HCT116 (cell line): ENCODE measurements at regions not wholly inside any gene's neighbourhood (a gene's known extent, or its start where the extent isn't known, plus 50 kb on each side); places are given as distances from the start of the nearest gene placed in this dataset.

Source experiments
- ATAC-seq: fragments of 200-7000 bp; cut with Tn5 transposase; 2 replicates; pipeline ENCODE4 v1.9.1; 2020; ENCODE audit warnings: mild to moderate bottlenecking, moderate library complexity
- BruUV-seq: library from RNA; stranded (reverse); fragments of 400-500 nt; replicated peaks from 2 replicates; lab custom pipeline; 2021; lab: Mats Ljungman, UMichigan
- CTCF ChIA-PET: fragments of 300-600 bp; sonication (Branson Sonifier 250); formaldehyde crosslinking; loops from one replicate; lab custom pipeline; 2021; ENCODE audit warnings: antibody characterized with exemption; lab: Charles Lee
- POLR2A ChIA-PET: fragments of 300-600, 350-600 bp; sonication (Branson Sonifier 250); formaldehyde crosslinking; loops from one replicate; lab custom pipeline; 2021; ENCODE audit warnings: antibody characterized with exemption; lab: Charles Lee
- RAD21 ChIA-PET, 2 experiments: fragments of 300-600 bp; sonication (Branson Sonifier 250); formaldehyde crosslinking; loops; one replicate each; lab custom pipeline; 2023; ENCODE audit warnings: low total read pairs in 2 of 2; ENCODE audit not compliant: uncharacterized antibody in 2 of 2, unreplicated experiment in 2 of 2, low non-redundant PET in 1 of 2; lab: Charles Lee
- DNase-seq: peaks from one replicate; pipeline ENCODE4 v3.0.0-alpha.2; 2010; ENCODE audit warnings: low read depth, low spot score
- H2AFZ ChIP-seq: fragments of 200-600 bp; shearing (Covaris generic), sonication (generic); 2 replicates; pipeline ENCODE4 v1.6.1; 2017; ENCODE audit warnings: low read depth, mixed run types, mixed read lengths, antibody characterized with exemption, low read length; ENCODE audit not compliant: poor library complexity, severe bottlenecking
- H3K27ac ChIP-seq: 2 replicates; pipeline ENCODE4 v1.5.1; 2012; ENCODE audit warnings: low read depth, low read length
- H3K27me3 ChIP-seq: fragments of 200-600 bp; sonication (generic); 2 replicates; pipeline ENCODE4 v1.6.1; 2016; ENCODE audit warnings: mixed run types, low read length, mixed read lengths; ENCODE audit not compliant: insufficient read depth
- H3K36me3 ChIP-seq, 2 experiments: fragments of 200-500 bp in 1 of 2; fragments of 200-600 bp in 1 of 2; sonication (Bioruptor generic) in 1 of 2; sonication (generic) in 1 of 2; 2 replicates each; pipeline versions ENCODE4 v1.5.1 to v1.6.1; 2014 to 2016; ENCODE audit warnings: low read length in 2 of 2, inconsistent platforms in 1 of 2, mixed read lengths in 1 of 2, mixed run types in 1 of 2; ENCODE audit not compliant: insufficient read depth in 2 of 2, control insufficient read depth in 1 of 2
- H3K4me1 ChIP-seq, 2 experiments: fragments of 200-600 bp in 1 of 2; sonication (generic) in 1 of 2; 2 replicates each; pipeline versions ENCODE4 v1.5.1 to v1.6.1; 2012 to 2017; ENCODE audit warnings: low read length in 2 of 2, inconsistent platforms in 1 of 2, mild to moderate bottlenecking in 1 of 2, mixed read lengths in 1 of 2, mixed run types in 1 of 2, moderate library complexity in 1 of 2; ENCODE audit not compliant: insufficient read depth in 2 of 2, control insufficient read depth in 1 of 2
- H3K4me2 ChIP-seq: fragments of 200-600 bp; sonication (generic); 2 replicates; pipeline ENCODE4 v1.6.1; 2017; ENCODE audit warnings: mixed run types, low read length, mixed read lengths
- H3K4me3 ChIP-seq, 2 experiments: fragments of 200-600 bp in 1 of 2; sonication (generic) in 1 of 2; replicated peaks in 1 of 2; 2 replicates each; pipeline ENCODE4 v1.5.1; 2011 to 2016; ENCODE audit warnings: low read length in 2 of 2, control low read depth in 1 of 2, low read depth in 1 of 2, mild to moderate bottlenecking in 1 of 2, mixed read lengths in 1 of 2, mixed run types in 1 of 2
- H3K79me2 ChIP-seq: fragments of 200-600 bp; sonication (generic); 2 replicates; pipeline ENCODE4 v1.6.1; 2017; ENCODE audit warnings: mild to moderate bottlenecking, mixed run types, low read length, moderate library complexity, mixed read lengths; ENCODE audit not compliant: insufficient read depth
- H3K9ac ChIP-seq: fragments of 200-600 bp; sonication (generic); 2 replicates; pipeline ENCODE4 v1.6.1; 2016; ENCODE audit warnings: low read length, mixed read lengths
- H3K9me2 ChIP-seq: fragments of 200-600 bp; sonication (generic), shearing (Covaris generic); 2 replicates; pipeline ENCODE4 v1.6.1; 2017; ENCODE audit warnings: mixed run types, mild to moderate bottlenecking, moderate library complexity; ENCODE audit not compliant: insufficient read depth
- H3K9me3 ChIP-seq, 2 experiments: fragments of 200-500 bp in 1 of 2; fragments of 200-600 bp in 1 of 2; sonication (Bioruptor generic) in 1 of 2; sonication (generic) in 1 of 2; 2 replicates each; pipeline ENCODE4 v1.6.1; 2014 to 2017; ENCODE audit warnings: low read length in 2 of 2, mixed read lengths in 2 of 2, inconsistent platforms in 1 of 2, low read depth in 1 of 2, mild to moderate bottlenecking in 1 of 2, mixed run types in 1 of 2, moderate library complexity in 1 of 2; ENCODE audit not compliant: control insufficient read depth in 1 of 2, insufficient read depth in 1 of 2
- H4K20me1 ChIP-seq: fragments of 200-600 bp; sonication (generic), shearing (Covaris generic); 2 replicates; pipeline ENCODE4 v1.6.1; 2017; ENCODE audit warnings: mixed run types, mild to moderate bottlenecking, moderate library complexity; ENCODE audit not compliant: insufficient read depth
- CBX3 ChIP-seq: IDR thresholded peaks from 2 replicates; pipeline ENCODE4 v1.6.1; 2012; ENCODE audit warnings: low read depth
- CEBPB ChIP-seq: IDR thresholded peaks from 2 replicates; pipeline ENCODE4 v1.6.1; 2012; ENCODE audit warnings: low read depth
- FOSL1 ChIP-seq: IDR thresholded peaks from 2 replicates; pipeline ENCODE4 v1.6.1; 2012; ENCODE audit warnings: low read depth
- JUND ChIP-seq: IDR thresholded peaks from 2 replicates; pipeline ENCODE4 v1.6.1; 2012
- RAD21 ChIP-seq: IDR thresholded peaks from 2 replicates; pipeline ENCODE4 v1.6.1; 2012; ENCODE audit warnings: low read depth, mild to moderate bottlenecking
- SIN3A ChIP-seq: IDR thresholded peaks from 2 replicates; pipeline ENCODE4 v1.6.1; 2012; ENCODE audit warnings: low read depth
- SRF ChIP-seq: IDR thresholded peaks from 2 replicates; pipeline ENCODE4 v1.6.1; 2012; ENCODE audit warnings: low read depth
- TCF7L2 ChIP-seq: IDR thresholded peaks from 2 replicates; pipeline ENCODE4 v1.7.0; 2011; ENCODE audit warnings: borderline replicate concordance, inconsistent platforms; ENCODE audit not compliant: insufficient read depth, insufficient read length; ENCODE audit errors: extremely low read depth
- YY1 ChIP-seq: IDR thresholded peaks from 2 replicates; pipeline ENCODE4 v1.6.1; 2011; ENCODE audit warnings: low read length, low read depth, moderate library complexity, mild to moderate bottlenecking; ENCODE audit not compliant: insufficient replicate concordance; ENCODE audit errors: extremely low read depth
- ZFX ChIP-seq: fragments of 450-650 bp; IDR thresholded peaks from 2 replicates; pipeline ENCODE4 v1.6.1; 2017
- intact Hi-C: fragments of 100-400 bp; cut with micrococcal nuclease; formaldehyde crosslinking; loops from 2 replicates; pipeline ENCODE4 v1.10.0; 2022
- TF ChIP-seq, protein P1 (sequence below): IDR thresholded peaks from 2 replicates; pipeline ENCODE4 v1.6.1; 2012
- TF ChIP-seq, protein P2 (sequence below): IDR thresholded peaks from 2 replicates; pipeline ENCODE4 v1.6.1; 2011; ENCODE audit warnings: mild to moderate bottlenecking, low read length, moderate library complexity; ENCODE audit not compliant: insufficient replicate concordance; ENCODE audit errors: extremely low read depth

DNA sequence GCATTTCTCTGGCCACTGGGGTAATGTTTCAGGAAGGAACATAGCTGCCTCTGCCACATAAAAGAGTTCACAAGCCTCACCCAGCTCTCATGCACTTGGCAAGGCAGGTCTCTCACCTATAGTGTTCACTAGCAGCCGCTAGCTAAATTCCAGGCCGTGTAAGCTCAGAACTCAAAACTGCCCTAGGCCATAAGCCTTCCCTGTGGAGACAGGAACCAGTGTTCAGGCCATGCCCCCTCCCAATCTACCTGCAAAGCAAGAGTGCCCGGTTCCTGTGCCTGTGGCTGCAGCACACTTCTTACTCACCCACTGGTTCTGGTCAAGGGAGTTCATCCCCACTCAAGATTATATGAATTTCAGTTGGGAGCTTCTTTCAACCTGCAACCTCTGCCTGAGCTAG, 60.7 kb upstream of the ZNF169 start:
- intact Hi-C loops, result no loop called here

DNA sequence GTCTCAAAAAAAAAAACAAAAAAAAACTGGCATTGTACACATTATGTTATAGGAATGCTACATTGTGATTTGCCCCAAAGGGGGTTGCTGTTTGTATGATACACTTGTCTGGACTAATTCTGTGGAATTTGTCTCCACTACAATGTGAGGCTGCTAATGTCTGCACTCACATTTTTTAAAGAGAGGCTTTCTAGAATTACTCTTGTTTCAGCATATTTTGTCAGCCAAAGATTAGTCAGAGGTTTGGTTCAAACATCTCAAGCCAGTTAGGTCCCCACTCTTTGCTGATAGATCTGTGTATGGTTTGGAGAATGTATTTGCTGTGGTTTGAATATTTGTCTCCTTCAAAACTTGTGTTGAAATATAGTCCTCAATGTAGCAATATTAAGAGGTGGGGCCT, 59.3 kb upstream of the ZNF169 start:
- Histone ChIP-seq H3K9ac (no peak overlapping the region), H3K36me3 (no peaks in the 10 kb centered on the region), H3K4me2 (no peak overlapping the region), H3K9me2 (no peaks in the 10 kb centered on the region), H3K27me3 (no peaks in the 10 kb centered on the region), H4K20me1 (no peaks in the 10 kb centered on the region), H3K4me3 (no peak overlapping the region), H3K27ac (no peak overlapping the region), H3K4me1 (no peaks in the 10 kb centered on the region), H2AFZ (no peak overlapping the region), H3K9me3 (0 out of 4 replicates have a peak, but pooled peaks cover 0 to 7% of the 10 kb centered on the region in 2 experiments), H3K79me2 (no peaks in the 10 kb centered on the region)
- no TSS peak for BruUV-seq
- RAD21 ChIA-PET, result no interaction called here
- ATAC-seq, result no peak
- DNase-seq, result no peak
- CTCF ChIA-PET, result no interaction called here
- TF ChIP-seq YY1 (no peak), CEBPB (no peak), ZFX (no peak), FOSL1 (no peak), SRF (no peak), CBX3 (no peak), SIN3A (no peak), TCF7L2 (no peak), RAD21 (no peak)
- TF ChIP-seq, protein P1, sequence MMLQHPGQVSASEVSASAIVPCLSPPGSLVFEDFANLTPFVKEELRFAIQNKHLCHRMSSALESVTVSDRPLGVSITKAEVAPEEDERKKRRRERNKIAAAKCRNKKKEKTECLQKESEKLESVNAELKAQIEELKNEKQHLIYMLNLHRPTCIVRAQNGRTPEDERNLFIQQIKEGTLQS, result no peak
- TF ChIP-seq, protein P2, sequence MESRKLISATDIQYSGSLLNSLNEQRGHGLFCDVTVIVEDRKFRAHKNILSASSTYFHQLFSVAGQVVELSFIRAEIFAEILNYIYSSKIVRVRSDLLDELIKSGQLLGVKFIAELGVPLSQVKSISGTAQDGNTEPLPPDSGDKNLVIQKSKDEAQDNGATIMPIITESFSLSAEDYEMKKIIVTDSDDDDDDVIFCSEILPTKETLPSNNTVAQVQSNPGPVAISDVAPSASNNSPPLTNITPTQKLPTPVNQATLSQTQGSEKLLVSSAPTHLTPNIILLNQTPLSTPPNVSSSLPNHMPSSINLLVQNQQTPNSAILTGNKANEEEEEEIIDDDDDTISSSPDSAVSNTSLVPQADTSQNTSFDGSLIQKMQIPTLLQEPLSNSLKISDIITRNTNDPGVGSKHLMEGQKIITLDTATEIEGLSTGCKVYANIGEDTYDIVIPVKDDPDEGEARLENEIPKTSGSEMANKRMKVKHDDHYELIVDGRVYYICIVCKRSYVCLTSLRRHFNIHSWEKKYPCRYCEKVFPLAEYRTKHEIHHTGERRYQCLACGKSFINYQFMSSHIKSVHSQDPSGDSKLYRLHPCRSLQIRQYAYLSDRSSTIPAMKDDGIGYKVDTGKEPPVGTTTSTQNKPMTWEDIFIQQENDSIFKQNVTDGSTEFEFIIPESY, result no peak
- POLR2A ChIA-PET, result no interaction called here
- intact Hi-C loops, result no loop called here

More for the DNA sequence above, 60.7 kb upstream of the ZNF169 start:
- Histone ChIP-seq H3K4me1 (no peaks in the 10 kb centered on the region), H3K4me2 (no peak overlapping the region), H3K9ac (no peak overlapping the region), H3K9me3 (0 out of 4 replicates have a peak, but pooled peaks cover under 1 to 4% of the 10 kb centered on the region in 2 experiments), H2AFZ (no peak overlapping the region), H3K27me3 (no peaks in the 10 kb centered on the region), H3K4me3 (no peak overlapping the region), H3K79me2 (no peaks in the 10 kb centered on the region), H3K9me2 (no peaks in the 10 kb centered on the region), H3K27ac (no peak overlapping the region), H3K36me3 (no peaks in the 10 kb centered on the region), H4K20me1 (no peaks in the 10 kb centered on the region)
- ChIA-PET CTCF (interaction anchor here (1.7 kb wide), 1 partner anchor 185 kb away, joined by 3 read pairs; no protein-coding TSS in a partner anchor), POLR2A (no interaction called here), RAD21 (no interaction called here)
- no TSS peak for BruUV-seq
- ATAC-seq (no peak), DNase-seq (no peak)
- no peak for TF ChIP-seq JUND
